ENCODE measurements at regions not wholly inside any gene's neighbourhood (a gene's known extent, or its start where the extent isn't known, plus 50 kb on each side); places are given as distances from the start of the nearest gene placed in this dataset.

DNA sequence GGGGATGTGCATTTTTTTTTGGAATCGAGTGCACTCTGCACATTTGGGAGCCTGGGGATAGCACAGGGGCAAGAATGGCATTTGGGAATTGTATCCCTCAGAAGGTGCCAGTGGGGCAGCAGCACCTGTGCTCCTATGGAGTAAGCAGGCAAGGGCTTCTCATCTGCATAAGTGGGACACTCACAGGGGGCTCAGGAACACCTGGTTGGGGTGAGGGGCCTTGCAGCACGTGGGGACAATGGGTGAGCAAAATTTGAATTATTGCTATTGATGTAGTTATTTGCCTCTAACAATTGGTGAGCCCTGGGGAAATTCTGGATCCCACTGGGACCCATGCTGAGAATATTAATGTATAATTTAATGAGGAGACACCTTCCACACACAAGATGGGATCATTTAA lies 274.2 kb downstream of the TTC6 start:
- TF ChIP-seq, protein P1, sequence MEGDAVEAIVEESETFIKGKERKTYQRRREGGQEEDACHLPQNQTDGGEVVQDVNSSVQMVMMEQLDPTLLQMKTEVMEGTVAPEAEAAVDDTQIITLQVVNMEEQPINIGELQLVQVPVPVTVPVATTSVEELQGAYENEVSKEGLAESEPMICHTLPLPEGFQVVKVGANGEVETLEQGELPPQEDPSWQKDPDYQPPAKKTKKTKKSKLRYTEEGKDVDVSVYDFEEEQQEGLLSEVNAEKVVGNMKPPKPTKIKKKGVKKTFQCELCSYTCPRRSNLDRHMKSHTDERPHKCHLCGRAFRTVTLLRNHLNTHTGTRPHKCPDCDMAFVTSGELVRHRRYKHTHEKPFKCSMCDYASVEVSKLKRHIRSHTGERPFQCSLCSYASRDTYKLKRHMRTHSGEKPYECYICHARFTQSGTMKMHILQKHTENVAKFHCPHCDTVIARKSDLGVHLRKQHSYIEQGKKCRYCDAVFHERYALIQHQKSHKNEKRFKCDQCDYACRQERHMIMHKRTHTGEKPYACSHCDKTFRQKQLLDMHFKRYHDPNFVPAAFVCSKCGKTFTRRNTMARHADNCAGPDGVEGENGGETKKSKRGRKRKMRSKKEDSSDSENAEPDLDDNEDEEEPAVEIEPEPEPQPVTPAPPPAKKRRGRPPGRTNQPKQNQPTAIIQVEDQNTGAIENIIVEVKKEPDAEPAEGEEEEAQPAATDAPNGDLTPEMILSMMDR (conservative IDR thresholded peaks at IDR 0.05; ENCODE audit: low read length): no peak
- no peak for TF ChIP-seq EZH2phosphoT487 (IDR thresholded peaks at IDR 0.05; ENCODE audit: borderline replicate concordance)

Data from Loucy (cell line).